GM19468 (cell line): ENCODE measurements at regions not wholly inside any gene's neighbourhood (a gene's known extent, or its start where the extent isn't known, plus 50 kb on each side); places are given as distances from the start of the nearest gene placed in this dataset.
A peak's percentile ranks its signal among the peaks of the same experiment; 100 is the strongest.

Source experiments
- ATAC-seq: cut with Tn5 transposase; IDR thresholded peaks from one replicate; pipeline ENCODE4 v1.9.1; 2021; ENCODE audit warnings: mild to moderate bottlenecking, moderate library complexity, moderate number of reproducible peaks; ENCODE audit not compliant: unreplicated experiment; ENCODE audit errors: extremely low read depth

DNA sequence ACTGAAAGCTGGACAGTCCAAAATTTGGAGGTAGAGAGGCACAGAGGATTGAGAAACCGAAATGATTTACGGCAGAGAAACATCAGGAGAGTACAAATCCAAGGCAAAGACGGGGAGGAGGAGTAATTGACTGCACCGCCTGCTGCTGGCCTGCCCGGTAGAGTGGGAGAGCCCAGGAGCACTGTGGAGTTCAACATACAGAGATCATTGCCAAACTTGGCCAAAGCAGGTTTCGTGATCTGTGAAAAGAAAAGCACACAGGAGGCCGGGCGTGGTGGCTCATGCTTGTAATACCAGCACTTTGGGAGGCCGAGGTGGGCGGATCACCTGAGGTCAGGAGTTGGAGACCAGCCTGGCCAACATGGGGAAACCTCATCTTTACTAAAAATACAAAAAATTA, 306.0 kb upstream of the PFKP start:
- ATAC-seq: no peak

DNA sequence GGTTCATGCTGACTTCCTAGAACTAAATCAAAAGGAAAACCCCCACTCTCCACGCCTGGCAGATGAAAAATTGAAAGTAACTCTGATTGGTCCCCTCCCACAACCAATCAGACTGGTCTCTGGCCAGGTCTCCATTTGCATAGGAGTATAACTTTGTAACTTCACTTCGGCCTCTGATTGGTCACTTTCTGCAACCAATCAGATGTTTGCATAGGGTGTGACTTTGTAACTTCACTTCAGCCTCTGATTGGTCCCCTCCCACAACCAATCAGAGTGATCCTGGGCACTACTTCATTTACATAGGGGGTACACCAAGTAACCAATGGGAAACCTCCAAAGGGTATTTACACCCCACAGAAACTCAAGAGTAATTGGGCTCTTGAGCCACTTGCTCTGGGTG, 306.6 kb upstream of the PFKP start:
- no peak for ATAC-seq

DNA sequence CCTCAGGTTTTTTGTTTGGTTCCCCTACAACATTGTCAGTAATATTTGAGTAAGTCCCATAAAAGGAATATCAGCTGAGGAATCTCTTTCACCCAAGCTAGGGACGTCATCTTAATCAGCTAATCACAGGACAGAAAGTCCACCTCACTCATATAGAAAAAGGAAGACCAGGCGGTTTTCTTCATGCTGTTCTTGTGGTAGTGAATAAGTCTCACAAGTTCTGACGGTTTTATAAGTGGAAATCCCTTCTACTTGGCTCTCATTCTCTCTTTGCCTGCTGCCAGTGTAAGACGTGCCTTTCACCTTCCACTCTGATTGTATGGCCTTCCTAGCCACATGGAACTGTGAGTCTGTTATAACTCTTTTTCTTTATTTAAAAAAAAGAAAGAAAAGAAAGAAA, 308.1 kb upstream of the PFKP start:
- ATAC-seq: no peak

GRCh38 chr10:2754943-2755342, 312.4 kb upstream of the PFKP start:
- no peak for ATAC-seq

- no peak for ATAC-seq
Observed at GRCh38 chr10:2748287-2748686, 319.1 kb upstream of the PFKP start.

- no peak for ATAC-seq
Observed at GRCh38 chr10:2746638-2747037, 320.7 kb upstream of the PFKP start.

DNA sequence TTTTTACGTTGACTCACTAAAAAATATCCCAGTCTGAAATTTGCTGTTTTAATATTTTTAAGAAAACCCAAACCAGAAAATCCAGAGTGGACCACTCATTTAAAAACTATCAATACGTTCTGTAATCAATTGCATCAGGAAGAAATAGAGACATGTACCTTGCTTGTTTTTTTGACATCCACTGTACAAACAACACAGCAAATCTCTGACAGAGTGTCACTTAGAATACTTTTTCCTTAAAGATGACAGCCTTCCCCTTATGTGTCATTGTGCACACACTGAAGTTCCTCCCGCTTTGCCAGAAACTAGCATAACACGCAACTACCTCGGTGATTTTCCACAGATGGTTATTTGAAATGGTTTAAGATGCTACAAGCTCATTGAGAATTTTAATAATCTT, 321.7 kb upstream of the PFKP start:
- no peak for ATAC-seq

DNA sequence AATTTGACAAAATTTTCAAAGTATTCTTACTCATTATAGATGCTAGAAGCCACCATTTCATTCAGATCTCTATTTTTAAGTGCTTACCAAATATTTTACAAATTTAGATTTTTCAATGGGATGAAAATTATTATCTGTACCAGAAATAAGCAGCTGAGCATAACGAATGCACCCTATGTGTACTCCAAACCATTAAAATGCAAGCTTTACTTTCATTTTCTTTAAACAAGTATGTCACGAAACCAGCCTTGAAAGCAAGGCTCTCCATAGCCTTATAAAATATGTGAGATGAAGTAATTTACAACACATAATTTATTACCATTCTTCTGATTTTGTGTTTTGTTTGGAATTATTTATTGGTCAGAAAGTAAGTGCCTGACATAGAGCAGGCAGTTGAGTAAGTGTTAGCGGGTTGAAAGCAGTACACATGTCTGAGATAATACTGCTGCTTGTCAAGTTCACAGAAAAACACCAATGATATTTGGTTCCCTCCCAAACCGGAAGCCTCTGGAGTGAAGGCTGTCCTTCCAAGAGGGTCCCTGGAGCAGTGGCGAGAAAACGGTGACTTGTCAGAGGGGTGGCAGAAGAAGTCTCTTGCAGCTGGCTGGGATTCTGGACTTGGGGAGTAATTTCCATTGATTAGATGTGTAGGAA, 322.7 kb upstream of the PFKP start:
- ATAC-seq: no peak

DNA sequence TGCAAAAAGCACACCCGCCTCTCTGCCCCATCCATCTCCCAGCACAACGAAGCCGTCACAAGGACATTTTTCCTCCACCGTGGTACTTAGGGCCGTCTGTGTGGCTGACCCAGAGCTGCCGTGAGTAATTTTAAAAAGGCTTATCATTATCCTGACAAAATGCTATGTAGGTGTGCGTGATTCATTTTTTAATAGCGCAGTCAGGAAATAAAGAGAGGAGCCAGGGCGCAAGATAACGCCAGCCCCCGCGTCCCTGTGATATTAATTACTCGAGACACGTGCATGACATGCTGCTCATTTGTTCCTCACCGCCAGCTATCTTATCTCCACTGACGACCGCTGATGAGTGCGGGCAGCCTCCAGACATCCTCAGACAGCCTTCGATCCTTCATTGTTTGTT, 332.7 kb upstream of the PFKP start:
- ATAC-seq: no peak

DNA sequence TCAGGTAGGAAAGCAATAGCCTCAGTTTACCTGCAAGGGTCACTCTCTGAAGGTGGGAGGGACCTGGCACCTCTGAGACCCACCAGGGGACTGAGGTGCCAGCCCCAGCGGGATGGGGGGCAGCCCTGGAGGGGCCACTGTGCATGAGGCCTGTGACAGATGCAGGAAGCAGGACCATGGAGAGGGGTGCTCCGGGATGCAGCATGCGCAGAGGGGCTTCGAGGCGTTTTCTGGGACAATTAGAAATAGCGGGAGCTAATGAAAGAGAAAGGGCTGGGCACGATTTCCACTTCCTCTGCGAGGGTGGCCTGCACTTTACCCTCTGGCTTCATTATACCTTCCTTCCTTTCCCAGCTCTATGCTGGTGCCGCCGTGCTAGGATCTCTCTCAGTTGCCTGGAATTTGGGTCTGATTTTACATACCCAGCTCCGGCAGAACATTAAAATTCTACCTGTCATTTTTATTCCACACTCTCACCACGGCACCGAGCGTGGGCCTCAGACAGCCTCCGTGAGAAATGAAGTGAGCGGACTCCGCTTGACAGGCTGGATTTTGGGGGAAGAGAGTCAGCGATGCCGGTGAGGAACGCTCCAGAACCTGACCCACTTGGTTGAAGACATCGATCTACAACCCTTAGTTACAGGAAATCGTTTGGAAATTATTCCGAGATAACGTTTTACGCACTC, 333.9 kb upstream of the PFKP start:
- no peak for ATAC-seq

DNA sequence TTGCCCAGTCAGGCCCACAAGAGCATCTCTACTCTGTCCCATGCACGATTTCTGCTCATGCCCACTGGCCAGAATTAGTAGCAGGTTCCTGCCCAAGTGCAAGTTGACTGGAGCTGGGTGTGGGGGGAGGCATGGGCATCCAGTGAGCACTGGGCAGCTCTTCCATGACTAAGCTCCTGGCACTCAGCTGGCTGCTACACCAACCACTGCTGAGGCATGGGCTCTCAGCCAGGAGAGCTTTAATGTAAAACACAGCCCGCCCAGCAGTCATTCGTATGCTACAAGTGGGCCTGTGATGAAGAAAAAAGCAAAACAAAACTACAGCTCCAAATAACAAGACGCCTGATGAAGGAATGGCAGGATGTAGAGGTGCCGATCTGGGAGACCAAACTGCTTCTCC, 335.4 kb upstream of the PFKP start:
- no peak for ATAC-seq

- ATAC-seq: no peak
Observed at GRCh38 chr10:2729197-2729596, 338.2 kb upstream of the PFKP start.

GRCh38 chr10:2728087-2728486, 339.3 kb upstream of the PFKP start:
- ATAC-seq: no peak

DNA sequence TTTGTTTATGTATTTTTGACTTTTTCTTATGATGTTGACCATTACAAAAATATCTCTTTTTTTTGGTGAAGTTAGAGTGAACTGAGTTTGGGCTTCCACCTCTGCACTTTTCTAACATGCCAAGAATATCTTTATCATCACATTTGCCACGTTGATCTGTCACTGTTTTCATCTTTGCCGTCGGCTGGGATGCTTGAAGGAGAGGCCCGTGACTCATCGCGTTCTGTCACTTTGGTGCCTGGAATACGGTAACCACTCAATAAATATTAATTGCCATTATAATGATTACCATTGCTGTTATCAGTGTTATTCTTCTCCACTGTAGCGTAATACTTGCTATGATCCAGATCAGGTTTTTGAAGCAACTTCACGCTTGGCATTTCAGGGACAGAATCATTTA, 350.8 kb upstream of the PFKP start:
- ATAC-seq: no peak

DNA sequence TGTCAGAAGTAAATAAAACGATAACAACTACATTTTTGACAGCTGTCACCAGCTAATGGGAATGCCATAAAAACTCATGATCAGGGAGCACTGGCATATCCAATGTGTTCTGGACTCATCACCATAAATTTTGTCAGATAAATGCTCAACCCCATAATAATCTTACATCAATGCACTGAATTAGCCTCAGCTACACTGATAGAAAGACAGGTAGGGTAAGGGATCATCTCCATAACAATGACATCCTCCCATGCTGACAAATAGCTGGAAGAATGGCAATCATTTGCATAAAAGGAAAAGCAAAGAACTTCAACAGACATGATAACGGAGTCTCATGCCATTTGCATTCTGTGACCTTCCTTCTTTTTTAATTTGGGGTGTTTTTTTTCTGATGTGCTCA, 352.8 kb upstream of the PFKP start:
- no peak for ATAC-seq

- ATAC-seq: no peak
Observed at GRCh38 chr10:2703953-2704352, 363.4 kb upstream of the PFKP start.

- ATAC-seq: no peak
Observed at GRCh38 chr10:2701802-2702201, 365.5 kb upstream of the PFKP start.

GRCh38 chr10:2700626-2701305, 366.6 kb upstream of the PFKP start:
- ATAC-seq: peak; percentile 45

GRCh38 chr10:2688958-2689357, 378.4 kb upstream of the PFKP start:
- no peak for ATAC-seq

DNA sequence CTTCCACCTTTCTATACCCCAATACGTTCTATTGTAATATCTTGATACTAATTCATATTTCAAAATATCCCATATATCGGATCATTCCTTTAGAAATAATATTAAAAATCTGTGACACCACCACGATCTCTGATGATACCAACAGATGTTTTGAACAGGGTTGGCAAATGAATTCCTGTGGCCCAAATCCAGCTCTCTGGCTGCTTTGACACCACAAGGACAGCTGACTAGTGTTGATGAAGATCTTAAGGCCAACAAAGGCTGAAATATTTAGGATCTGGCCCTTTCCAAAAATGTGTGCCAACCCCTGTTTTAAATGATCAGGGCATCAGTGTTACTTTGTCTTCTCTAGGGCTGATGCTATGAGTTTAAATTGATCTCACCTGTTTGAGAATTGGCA, 380.7 kb upstream of the PFKP start:
- no peak for ATAC-seq

- ATAC-seq: no peak
Observed at GRCh38 chr10:2682491-2682890, 384.9 kb upstream of the PFKP start.

DNA sequence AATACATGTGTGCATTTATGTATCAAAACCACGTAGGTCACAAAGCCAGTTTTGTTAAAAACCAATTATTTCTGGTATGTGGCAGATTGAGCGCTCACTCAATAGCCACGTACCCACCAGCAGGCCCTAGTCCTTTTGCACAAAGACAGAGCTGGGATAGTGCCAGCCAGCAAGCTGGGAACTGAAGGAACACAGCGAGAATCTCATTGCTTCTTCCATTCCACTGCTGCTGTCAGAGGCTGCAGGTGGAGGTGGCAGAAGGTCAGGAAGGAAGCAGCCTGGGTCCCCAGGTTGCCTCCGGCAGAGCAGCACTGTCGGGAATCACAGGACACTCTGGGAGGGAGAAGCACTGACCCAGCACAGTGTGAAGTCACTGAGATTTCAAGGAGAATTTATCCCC, 385.5 kb upstream of the PFKP start:
- no peak for ATAC-seq
